Stimulated activated CD4-positive, alpha-beta T cell treated with anti-CD3 and anti-CD28 coated beads, Interleukin-15, amount 100 ng/mL, for 48 hours (primary cell): ENCODE measurements at regions not wholly inside any gene's neighbourhood (a gene's known extent, or its start where the extent isn't known, plus 50 kb on each side); places are given as distances from the start of the nearest gene placed in this dataset.

Source experiments
- DNase-seq, 2 donors: peaks; one replicate each; pipeline ENCODE4 v3.0.0-alpha.2; 2020; ENCODE audit warnings: low read depth in 2 of 2

- DNase-seq: no peak
These were observed 251.7 kb upstream of the WWC1 start for GRCh38 chr5:168039566-168040248.

GRCh38 chr5:168041583-168041982, 249.9 kb upstream of the WWC1 start:
- DNase-seq: no peak

GRCh38 chr5:168042284-168043068, 249.0 kb upstream of the WWC1 start:
- no peak for DNase-seq

- DNase-seq: no peak
These were observed 245.3 kb upstream of the WWC1 start for GRCh38 chr5:168046163-168046562.

- DNase-seq: no peak
These were observed 244.3 kb upstream of the WWC1 start for GRCh38 chr5:168047043-168047668.

- no peak for DNase-seq
These were observed 243.8 kb upstream of the WWC1 start for GRCh38 chr5:168047669-168048111.

- no peak for DNase-seq
These were observed 243.0 kb upstream of the WWC1 start for GRCh38 chr5:168048486-168048885.

GRCh38 chr5:168052686-168053085, 238.8 kb upstream of the WWC1 start:
- no peak for DNase-seq

- no peak for DNase-seq
These were observed 237.4 kb upstream of the WWC1 start for GRCh38 chr5:168054091-168054490.

GRCh38 chr5:168055141-168055683, 236.2 kb upstream of the WWC1 start:
- no peak for DNase-seq

- DNase-seq: no peak
These were observed 235.5 kb upstream of the WWC1 start for GRCh38 chr5:168055961-168056360.

GRCh38 chr5:168056499-168057182, 234.8 kb upstream of the WWC1 start:
- no peak for DNase-seq

GRCh38 chr5:168057905-168058304, 233.5 kb upstream of the WWC1 start:
- no peak for DNase-seq

GRCh38 chr5:168059131-168059530, 232.3 kb upstream of the WWC1 start:
- no peak for DNase-seq

- no peak for DNase-seq
These were observed 229.2 kb upstream of the WWC1 start for GRCh38 chr5:168062239-168062638.

GRCh38 chr5:168064457-168064856, 227.0 kb upstream of the WWC1 start:
- no peak for DNase-seq

GRCh38 chr5:168064933-168065622, 226.4 kb upstream of the WWC1 start:
- no peak for DNase-seq

- DNase-seq: no peak
These were observed 224.8 kb upstream of the WWC1 start for GRCh38 chr5:168066536-168067208.

GRCh38 chr5:168070761-168071160, 220.7 kb upstream of the WWC1 start:
- no peak for DNase-seq

GRCh38 chr5:168072665-168073064, 218.8 kb upstream of the WWC1 start:
- no peak for DNase-seq

- no peak for DNase-seq
These were observed 218.1 kb upstream of the WWC1 start for GRCh38 chr5:168073311-168073710.
